NCI-H2107 (cell line): ENCODE measurements at regions not wholly inside any gene's neighbourhood (a gene's known extent, or its start where the extent isn't known, plus 50 kb on each side); places are given as distances from the start of the nearest gene placed in this dataset.
"Not testable (repeated sequence)": the region's sequence is repeated elsewhere in the genome, so short reads cannot be mapped to it uniquely, and the experiment has no call there.

ENCODE experiments used
- DNase-seq: peaks from one replicate; lab custom pipeline; 2025; lab: John Stamatoyannopoulos, UW

GRCh38 chr17:33564146-33564545 lies 271.1 kb upstream of the ASIC2 start:
- no peak for DNase-seq

GRCh38 chr17:33567223-33567622 lies 274.1 kb upstream of the ASIC2 start:
- DNase-seq = no peak

DNA sequence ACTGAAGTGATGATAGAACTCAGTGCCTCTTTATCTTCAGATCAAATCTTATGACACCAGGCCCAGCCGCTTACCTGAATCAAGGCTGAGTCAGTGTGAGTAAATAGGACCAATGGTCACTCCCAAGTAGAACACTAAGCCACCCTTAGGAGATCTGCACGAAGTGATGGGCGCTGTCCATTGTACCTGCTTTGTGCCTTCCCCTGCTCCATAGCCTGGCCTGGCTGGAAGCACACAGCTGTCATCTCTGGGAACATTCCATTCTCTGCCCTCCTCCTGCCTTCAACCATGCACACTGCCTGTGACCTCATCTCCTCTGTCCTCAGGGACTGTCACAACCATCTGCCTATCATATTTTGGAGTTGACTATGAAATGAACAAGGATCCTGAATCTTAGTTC lies 279.5 kb upstream of the ASIC2 start:
- DNase-seq = no peak

GRCh38 chr17:33574942-33575445 lies 281.9 kb upstream of the ASIC2 start:
- DNase-seq = no peak

GRCh38 chr17:33579740-33580139 lies 286.6 kb upstream of the ASIC2 start:
- DNase-seq = not testable (repeated sequence)

DNA sequence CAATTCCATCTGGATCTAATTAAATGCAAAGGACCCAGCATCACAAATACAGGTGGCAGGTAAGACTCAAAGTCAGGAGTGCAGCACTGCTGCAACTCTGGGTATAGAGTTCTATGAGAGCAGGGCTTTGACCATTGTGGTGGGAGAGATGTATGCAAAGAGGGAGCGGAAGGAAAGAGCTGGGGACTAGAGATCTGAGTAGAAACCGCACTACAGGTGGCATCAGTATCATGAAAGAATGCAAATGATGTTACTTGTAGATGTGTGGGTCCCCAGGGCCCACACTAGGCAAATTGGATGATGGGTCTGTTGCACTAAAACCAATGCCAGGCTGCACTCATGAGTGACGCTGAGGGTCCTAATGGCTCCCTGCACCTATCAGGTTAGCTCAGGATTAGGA lies 287.1 kb upstream of the ASIC2 start:
- no peak for DNase-seq

- no peak for DNase-seq
These were observed 289.6 kb upstream of the ASIC2 start for GRCh38 chr17:33582661-33583060.

DNA sequence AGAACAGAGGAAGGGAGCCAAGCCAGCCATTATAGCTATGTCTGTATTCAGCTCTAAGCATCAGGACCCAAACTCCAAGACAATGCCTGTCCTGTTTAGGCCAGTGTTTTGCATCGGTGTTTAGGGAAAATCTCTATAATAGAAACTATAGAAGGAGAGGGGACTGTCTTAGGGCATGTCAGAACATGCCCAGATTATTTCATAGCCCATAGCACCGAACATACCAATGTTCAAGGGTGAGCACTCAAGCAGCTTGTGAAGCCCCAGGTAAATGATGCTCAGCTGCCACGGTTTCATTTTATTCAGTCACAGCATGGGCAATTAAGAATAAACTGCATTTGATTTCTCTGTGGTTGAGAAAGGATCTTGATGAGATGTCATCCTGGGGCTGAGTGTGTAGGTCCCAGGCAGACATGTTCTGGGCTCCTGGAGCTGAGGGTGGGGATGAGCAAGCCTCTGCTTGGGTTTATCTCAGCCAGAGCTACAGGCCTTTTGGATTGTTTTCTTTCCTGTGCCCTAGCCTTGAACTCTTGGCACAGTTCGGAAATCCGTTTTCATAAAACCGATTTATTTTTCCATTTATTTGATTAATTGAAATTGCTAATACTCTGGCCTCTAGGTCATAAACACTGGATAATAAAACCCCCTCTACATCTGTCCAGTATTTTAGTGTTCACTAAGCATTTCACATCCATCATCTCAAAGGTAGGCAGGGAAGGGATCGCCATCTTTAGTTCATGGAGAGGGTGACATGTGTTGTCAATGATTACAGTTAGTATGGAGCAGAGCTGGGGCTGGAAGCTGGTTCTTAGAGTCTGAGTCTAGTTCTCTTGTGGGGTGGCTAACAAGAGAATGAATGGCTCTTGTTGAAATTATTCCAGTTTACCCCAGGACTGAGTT lies 290.7 kb upstream of the ASIC2 start:
- DNase-seq = no peak

DNA sequence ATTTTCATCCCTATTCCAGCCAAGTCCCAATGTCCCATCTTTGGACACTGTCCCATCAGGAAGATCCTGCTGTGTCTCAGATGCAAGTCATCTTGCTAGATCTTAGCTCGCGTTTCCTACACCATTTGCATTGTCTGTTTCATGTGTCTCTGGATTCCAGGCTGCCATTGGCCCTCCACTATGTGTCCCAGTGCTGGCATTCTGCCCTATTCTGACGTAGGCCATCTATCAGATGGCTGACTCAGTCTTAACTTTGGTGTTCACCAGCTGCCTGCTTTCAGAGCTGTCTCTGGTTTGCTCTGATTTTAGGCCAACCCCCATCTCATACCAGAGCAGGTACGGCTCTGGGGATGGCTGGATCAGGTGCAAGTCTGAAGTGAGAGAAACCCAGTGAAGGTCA lies 300.9 kb upstream of the ASIC2 start:
- DNase-seq = no peak

DNA sequence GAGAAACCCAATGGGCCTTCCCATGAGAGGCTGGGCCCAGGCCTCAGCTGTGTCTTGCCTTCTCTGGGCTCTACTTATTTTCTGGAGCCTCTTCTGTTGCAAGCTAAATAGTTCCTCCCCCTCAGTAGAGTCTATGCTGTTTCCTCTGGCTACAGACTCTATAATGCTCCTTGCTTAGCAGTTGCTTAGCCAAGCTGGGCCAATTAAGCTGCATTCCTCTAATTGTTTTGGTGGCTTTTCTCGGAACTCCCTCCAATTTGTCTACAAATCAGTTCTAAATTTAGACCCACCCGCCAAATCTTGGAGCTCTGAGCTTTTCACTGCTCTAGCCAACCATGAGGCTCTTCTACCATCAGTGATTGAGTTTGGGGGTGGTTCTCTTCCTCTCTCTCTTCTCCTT lies 302.7 kb upstream of the ASIC2 start:
- no peak for DNase-seq

- no peak for DNase-seq
These were observed 303.8 kb upstream of the ASIC2 start for GRCh38 chr17:33596899-33597298.

DNA sequence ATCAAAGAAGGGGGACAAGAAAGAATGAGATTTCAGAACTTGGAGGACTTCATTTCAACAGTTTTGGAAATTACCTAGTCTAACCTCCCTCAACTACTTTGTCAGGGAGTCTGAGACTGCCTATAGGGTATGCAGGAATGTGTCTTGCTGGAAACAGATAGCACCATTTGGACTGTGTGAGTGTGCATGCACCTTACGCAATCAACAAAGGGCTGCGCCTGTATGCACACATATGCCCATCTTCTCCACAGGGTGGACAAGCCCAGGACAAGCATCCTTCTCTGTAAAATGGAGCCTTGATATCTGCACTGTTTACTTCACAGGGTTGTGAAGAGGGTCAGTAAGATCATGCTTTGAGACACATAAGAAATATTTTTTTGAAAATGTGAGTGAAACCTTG lies 305.7 kb upstream of the ASIC2 start:
- no peak for DNase-seq

DNA sequence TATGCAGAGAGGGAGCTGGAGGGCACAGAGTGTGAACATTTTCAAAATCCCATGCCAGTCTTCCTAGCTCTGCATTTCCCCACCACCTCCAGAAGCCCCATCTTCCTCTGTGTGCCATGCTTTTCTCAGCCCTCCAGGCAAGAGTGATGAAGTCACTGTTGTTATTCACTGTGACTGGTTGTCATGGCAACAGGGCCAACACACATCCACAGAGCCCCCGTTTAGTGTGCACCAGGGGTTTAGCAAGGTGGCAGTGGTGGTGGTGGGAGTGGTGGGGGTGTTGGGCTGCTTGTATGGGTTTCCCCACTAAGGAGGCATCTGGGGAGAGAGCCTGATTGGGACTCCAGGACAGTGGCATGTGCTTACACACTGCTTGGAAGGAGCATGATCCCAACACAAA lies 309.9 kb upstream of the ASIC2 start:
- no peak for DNase-seq

- no peak for DNase-seq
These were observed 310.7 kb upstream of the ASIC2 start for GRCh38 chr17:33603789-33604188.

GRCh38 chr17:33611532-33611931 lies 318.4 kb upstream of the ASIC2 start:
- no peak for DNase-seq

DNA sequence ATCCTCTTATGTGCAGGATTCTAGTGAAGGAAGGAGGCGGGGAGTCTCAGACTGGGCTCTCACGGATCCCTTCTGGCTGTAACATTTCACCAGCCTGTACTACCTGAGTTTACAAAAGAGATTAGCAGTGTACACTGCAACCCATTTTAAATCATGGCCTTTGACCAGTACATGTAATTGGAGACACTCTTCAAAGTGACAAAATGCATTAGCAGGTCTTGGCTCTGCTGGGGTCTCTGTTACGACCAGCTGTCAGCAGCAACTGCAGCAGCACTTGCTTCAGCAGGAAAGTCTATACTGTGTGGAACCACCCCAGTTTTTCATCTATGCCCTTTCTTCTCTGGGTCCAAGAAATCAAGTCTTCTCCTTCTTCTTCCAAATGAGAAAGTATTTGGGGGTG lies 322.8 kb upstream of the ASIC2 start:
- no peak for DNase-seq

- no peak for DNase-seq
These were observed 330.7 kb upstream of the ASIC2 start for GRCh38 chr17:33623841-33624240.

GRCh38 chr17:33628500-33629346 lies 335.6 kb upstream of the ASIC2 start:
- DNase-seq = no peak

DNA sequence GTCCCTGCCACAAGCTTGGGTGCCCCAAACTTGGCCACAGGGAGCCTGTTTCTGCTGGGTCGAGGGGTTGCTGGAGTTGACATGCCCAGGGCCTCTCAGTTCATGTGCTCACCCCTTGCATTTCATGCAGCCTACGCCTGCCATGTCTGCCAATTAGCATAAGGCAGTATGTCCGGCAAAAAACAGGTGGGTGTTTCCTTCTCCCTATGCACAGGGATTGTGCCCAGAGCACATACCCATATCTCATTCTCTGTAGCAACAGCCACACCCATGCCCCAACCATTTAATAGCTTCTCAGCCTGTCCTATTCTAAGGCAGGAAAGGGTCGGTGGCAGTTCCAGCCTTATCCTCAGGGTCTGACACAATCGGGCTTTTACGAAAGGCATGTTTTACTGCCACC lies 340.4 kb upstream of the ASIC2 start:
- no peak for DNase-seq

- DNase-seq = no peak
These were observed 344.4 kb upstream of the ASIC2 start for GRCh38 chr17:33637534-33637933.

DNA sequence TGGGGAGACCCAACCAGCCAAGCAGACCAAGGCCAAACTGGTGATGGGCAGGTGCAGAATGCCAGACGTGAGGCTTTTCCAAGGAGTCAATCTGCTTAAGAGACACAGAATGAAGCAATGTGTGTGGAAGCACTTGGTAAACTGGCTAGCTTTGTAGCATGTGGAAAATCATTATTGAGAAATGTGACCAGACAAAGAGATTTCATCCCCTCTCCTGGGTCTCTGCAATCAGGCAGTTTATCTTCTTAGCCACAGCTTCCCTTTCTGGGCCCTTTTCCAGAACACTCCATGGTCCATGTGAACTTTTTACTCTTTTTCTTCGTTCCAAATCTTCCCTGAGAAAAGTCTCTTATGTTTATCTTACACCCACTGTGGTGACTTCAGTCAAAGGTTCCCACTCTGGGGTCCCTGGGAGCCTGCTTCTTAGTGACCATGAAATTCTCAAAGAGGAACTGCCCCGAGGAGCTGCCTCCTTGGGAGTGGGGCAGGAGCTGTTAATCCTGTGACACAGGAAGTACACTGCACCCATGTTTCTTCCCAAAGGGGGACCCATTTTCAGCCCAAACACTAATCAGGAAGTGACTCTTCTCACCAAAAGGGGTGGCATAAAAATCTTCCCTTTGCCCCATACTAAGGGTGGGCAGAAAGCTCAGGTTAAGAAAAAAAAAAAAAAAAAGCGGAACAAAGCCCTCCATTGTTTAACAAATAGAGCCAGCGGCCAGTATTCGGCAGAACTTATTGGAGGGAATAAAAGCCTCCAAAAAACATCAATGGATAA lies 346.2 kb upstream of the ASIC2 start:
- DNase-seq = no peak

DNA sequence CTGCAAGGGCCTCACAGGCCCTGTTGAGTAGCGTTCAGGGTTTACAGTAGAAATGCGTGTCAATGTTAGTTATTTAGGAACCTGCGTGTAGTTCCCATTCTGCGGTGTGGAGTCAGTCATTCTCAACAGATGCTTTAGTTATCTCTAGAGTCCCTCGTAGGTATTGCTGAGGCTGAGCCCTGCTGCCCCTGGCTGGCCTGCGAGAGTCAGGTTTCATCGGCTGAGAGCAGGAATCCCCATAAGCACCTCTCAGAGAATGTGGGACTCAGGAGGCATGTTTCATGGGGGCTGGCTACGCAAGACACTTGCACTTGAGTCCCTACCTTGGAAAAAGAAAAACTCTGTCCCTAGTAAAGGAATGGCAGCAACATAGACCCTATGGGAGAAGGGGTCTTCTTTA lies 347.5 kb upstream of the ASIC2 start:
- DNase-seq = no peak
